ENCODE measurements at regions not wholly inside any gene's neighbourhood (a gene's known extent, or its start where the extent isn't known, plus 50 kb on each side); places are given as distances from the start of the nearest gene placed in this dataset.
"Not testable (repeated sequence)": the region's sequence is repeated elsewhere in the genome, so short reads cannot be mapped to it uniquely, and the experiment has no call there.

DNA sequence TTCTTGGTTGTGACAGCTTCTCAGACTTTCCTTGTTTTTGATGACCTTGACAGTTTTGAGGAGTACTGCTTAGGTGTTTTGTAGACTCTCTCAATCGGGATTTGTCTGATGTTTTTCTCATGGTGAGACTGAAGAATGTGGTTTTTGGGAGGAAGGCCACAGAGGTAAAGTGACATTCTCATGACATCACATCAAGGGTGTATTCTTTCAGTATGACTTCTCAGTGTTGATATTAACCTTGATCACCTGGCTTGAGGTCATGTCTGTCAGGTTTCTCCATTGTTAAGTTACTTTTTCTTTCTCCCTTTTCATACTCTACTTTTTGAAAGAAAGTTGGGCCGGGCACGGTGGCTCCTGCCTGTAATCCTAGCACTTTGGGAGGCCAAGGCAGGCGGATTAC lies 269.9 kb downstream of the ZNF37A start:
- not testable (repeated sequence) for DNase-seq

DNA sequence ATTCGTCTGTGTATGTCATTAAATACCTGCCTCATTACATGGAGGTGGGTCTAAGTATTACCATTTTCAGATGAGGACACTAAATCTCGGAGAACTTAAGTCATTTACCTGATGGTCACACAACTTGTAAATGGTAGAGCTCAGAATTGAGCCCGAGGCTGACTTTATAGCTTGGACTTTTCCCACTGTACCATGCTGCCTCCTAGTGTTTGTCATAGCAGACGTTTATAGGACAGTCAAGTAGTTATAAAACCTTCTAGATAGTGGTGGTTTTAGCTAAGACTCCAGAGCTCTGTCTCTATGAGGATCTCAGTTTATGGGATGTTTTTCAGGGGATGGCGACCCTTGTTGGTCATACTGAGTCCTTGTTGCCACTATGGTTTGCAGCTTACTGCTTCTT lies 271.8 kb downstream of the ZNF37A start:
- peak; percentile 2 for DNase-seq

DNA sequence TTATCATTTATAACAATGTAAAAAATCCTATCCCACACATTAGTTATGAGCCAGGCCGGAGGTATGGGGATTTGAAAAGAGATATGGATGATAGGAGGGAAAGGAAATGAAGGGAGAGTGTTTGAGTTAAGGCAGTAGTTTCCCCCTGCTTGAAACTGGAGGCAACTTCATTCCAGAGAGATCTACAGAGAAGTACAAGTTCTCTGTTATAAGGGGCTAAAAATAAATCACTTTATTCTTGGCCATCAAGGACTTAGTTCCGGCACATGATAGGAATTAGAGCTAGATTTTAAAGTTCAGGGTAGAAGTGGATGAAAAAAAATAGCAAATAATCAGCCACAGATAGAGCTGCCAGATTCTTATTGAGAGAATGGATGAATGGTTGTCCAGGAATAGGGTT lies 289.7 kb downstream of the ZNF37A start:
- not testable (repeated sequence) for DNase-seq

DNA sequence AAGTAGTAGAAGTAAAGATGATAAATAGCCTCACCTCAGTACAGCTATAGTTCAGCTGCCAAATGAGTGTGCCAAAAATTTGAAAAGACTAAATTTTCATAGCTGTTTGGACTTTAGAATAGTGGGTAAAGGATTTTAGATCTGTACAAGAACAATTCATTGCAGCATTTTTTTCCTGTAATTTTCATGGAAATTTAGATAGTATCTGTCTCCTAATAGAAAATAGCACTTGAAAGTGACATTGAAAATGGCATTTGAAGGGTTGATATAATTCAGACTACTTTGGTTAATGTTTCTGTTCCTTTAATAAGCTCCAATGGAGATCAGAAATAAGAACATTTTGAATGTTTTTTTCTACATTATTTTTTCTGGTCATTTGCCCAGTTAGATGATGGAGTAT lies 292.7 kb downstream of the ZNF37A start:
- not testable (repeated sequence) for DNase-seq

DNA sequence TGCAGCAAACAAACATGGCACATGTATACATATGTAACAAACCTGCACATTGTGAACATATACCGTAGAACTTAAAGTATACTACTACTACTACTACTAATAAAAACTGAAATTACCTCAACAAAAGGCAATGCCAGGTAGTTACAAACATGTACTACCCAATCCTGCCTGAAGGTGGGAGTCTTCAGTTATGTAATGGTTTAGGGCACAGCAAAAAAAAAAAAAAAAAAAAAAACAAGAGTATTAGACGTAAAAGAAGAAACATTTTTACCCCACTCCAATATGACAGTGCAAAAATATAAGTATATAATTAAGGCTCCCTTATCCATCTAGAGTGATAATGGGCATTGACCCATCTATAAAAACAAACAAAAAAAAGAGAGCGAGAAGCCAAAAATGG lies 296.6 kb downstream of the ZNF37A start:
- DNase-seq = not testable (repeated sequence)

DNA sequence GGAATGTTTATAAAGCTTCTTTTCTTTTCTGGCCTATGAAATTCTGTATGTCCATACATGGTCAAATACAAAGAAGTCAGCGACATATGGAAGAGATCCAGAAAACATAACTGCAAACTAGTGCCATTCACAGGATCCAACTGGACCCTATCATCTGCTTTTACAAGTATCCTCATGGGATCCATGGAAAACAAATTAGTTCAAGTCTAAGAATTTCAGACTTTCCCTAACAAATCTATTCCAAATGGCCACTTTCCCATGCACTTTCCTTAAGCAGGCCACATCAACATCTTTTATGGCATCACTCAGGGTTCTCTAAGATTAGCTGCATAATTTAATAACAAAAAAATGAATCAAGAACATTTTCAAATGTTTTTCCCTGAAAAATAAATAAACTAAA lies 301.3 kb downstream of the ZNF37A start:
- not testable (repeated sequence) for DNase-seq

DNA sequence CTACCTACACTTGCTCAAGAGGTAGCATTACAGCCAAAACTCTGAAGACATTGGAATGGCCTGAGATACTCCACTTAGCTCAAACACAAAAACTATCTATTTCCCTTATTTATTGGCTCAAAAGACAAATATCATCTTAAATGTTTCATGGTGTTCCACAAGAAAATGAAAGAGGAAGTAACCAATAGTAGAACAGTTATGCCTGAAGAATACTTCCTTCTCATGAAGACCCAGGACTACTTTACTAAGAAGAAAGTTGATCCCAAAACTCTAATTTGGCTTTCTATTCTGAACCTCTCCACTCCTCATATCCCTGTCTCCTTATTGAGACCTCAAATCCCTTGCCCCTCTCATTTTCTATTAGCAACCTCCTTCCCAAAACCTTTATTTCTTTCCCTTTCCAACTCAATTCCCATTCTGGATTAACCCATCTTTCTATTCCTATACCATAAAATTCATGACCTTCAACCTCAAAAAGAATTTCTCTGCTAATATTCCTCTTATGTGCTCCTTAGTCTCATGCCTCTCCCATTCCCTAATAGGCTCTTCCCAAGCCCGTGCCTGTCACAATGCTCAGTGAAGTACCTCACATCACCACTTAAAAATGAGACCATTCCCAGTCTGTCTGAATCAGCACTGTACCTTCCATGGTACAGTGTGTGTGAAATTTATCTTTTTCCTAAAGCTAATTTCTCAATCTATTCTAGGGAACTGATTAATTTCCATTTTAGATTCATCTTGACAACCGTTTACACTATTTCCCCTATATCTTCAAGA lies 302.2 kb downstream of the ZNF37A start:
- peak; percentile 57 for DNase-seq

DNA sequence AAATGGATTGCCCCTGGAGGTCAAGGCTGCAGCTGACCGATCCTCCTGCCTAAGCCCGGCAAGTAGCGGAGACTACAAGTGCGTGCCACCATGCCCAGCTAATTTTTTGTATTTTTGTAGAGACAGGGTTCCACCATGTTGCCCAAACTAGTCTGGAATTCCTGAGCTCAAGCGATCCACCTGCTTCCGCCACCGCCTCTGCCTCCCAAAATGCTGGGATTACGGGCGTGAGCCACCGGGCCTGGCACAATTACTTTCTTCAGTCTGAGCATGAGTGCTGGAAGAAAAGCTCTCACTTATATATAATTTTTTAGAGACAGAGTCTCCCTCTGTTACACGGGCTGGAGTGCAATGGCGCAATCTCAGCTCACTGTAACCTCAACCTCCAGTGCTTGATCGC lies 307.4 kb downstream of the ZNF37A start:
- not testable (repeated sequence) for DNase-seq

DNA sequence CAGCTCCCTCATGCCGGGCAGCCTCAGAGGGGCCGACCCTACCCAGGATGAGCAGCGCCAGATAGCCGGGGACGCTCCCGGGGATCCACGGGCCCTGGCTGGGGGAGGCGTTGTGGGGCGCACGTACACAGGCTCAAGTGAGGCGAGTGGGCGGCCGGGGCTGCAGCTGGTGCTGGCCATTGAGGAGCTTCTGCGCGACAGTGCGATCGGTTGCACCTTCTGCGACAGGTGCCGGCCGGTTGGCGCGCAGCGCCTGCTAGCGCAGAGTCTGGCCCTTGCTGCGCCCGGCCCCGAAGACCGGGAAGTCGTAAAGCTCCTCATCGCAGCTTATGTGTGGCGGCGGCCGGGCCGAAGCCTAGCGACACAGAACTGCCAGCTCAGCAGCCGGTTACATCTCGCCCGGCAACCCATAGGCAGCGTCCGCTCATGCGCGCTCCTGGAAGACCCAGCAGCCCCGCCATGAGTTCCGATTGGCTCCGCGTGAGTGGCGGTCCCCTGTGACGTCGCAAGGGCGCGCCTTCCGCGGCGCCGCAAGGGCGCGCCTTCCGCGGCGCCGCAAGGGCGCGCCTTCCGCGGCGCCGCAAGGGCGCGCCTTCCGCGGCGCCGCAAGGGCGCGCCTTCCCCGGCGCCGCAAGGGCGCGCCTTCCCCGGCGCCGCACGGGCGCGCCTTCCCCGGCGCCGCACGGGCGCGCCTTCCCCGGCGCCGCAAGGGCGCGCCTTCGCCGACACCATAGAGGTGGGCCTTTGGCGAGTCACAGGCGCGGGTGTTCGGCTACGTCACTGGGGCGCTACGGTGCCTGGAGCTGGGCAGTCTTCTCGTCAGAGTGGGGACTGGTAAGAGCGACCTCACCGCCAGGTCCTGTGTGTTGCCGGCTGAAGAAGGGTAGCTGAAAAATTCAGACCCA lies 308.6 kb downstream of the ZNF37A start:
- peak; percentile 89 for DNase-seq

DNA sequence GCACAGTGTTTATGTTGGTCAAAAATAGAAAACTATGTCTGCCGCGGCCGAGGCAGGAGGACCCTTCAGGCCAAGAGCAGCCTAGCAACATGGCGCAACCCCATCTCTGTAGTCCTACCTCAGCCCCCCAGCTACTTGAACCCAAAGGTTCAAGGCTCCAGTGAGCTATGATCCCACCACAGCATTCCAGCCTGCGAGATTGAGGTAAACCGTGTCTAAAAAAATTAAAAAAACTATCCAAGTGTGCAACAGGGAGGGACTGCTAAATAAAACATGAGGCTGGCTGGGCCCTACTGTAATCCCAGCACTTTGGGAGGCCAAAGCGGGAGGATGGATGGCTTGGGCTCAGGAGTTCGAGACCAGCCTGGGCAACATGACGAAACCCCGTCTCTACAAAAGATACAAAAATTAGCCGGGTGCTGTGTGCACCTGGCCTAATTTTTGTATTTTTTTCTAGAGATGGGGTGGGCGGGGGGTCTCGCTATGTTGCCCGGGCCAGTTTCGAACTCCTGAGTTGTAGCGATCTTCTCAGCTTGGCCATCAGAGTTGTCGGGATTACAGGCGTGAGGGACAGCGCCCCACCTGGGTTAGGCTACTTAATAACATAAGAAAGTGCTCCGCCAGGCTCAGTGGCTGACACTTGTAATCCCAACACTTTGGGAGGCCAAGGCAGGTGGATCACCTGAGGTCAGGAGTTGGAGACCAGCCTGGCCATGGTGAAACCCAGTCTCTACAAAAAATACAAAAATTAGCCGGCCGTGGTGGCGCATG lies 309.4 kb downstream of the ZNF37A start:
- not testable (repeated sequence) for DNase-seq

DNA sequence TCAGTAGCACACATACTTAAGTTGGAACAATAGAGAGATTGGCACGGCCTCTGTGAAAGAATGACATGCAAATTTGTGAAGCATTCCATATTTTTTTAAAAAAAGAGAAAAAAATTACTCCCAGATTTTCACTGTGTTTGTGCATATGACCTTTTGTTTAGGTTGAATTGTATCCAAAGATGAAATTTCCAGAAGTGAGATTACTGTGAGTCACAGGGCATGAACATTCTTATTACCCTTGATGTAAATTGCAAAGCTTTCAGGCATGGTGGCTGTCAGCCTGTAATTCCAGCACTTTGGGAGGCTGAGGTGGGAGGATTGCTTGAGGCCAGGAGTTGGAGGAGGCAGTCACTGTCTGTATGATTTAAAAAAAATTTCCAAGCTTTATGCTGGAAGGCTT lies 329.5 kb downstream of the ZNF37A start:
- DNase-seq = not testable (repeated sequence)

DNA sequence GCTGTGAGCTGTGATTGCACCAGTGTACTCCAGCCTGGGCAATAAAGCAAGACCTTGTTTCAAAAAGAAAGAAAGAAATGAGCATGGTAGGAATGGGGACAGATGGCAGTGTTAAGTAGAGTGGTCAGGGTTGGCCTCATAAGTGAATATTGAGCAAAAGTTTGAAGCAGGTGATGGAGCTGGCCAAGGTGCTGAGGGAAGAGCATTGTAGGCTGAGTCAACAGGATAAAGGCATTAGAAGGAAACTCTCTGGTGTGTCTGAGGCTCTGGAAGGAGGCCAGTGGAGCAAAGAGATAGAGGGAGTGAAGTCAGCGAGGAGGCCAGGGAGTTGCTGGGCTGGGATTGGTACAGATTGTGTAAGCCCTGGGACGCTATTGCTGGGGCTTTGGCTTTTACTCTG lies 336.1 kb downstream of the ZNF37A start:
- DNase-seq = not testable (repeated sequence)

DNA sequence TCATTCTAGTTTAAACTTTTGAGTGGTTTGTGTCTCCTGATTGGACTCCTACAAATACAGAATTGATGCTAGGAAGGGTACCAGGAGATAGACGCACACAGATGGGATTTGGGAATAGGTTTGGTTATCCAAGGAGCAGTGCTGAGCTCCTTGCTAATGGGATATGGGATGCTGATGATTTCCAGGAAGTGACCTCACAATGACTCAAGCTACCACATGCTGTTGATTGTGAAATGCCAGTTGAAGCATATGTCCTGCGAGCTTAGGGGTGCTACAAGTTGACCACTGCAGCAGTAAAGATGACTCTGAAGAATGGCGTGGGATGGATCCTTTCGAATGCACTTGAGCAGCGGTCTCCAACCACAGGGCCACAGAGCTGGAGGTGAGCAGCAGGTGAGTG lies 343.2 kb downstream of the ZNF37A start:
- not testable (repeated sequence) for DNase-seq

DNA sequence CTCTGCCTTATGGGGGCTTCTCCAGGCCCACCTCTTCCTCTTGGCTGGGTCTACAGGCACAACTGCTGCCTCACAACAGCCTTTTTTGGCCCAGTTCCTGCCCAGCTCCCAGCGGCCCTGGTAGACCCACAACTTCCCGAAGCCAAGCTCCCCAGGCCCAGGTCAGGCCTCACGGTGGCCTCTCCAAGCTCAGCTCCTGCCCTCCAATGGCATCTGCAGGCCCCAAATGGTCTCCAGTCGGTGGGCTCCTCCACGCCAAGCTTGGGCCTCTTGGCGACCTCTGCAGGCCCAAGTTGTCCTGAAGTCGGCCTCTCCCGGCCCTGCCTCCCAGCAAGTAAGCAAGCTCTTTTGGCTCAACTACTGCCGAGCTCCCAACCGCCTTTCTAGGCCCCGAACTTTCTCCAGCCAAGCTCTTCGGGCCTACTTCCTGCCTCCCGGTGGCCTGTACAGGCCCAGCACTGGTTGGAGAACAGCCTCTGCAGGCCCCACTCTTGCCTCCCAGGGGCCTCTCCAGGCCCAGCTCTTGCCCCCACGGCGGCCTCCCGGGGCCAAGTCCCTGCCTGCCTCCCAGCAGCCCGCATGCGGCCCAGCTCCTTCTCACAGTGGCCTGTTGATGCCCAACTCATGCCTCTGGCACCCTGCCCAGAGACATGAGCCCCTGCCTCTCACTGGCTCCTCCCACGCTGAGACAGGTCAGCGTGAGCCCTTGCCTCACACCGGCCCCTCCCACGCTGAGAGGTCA lies 354.6 kb downstream of the ZNF37A start:
- not testable (repeated sequence) for DNase-seq

DNA sequence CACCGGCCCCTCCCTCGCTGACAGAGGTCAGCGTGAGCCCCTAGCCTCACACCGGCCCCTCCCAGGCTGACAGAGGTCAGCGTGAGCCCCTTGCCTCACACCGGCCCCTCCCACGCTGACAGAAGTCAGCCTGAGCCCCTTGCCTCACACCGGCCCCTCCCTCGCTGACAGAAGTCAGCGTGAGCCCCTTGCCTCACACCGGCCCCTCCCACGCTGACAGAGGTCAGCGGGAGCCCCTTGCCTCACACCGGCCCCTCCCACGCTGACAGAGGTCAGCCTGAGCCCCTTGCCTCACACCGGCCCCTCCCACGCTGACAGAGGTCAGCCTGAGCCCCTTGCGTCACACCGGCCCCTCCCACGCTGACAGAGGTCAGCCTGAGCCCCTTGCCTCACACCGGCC lies 355.5 kb downstream of the ZNF37A start:
- not testable (repeated sequence) for DNase-seq

DNA sequence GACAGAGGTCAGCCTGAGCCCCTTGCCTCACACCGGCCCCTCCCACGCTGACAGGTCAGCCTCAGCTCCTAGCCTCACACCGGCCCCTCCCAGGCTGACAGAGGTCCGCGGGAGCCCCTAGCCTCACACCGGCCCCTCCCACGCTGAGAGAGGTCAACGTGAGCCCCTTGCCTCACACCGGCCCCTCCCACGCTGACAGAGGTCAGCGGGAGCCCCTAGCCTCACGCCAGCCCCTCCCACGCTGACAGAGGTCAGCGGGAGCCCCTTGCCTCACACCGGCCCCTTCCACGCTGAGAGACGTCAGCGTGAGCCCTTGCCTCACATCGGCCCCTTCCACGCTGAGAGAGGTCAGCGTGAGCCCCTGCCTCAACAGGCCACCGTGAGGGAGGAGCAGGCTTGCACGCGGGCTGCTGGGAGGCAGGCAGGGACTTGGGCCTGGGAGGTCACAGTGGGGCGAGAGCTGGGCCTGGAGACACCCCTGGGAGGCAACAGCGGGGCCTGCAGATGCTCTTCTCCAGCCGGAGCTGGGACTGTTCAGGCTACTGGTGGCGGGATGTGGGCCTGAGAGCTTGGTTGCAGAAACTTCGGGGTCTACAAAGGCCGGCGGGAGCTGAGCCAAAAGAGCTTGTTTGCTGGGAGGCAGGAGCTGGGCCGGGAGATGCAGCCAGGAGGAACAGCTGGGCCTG lies 356.4 kb downstream of the ZNF37A start:
- DNase-seq = not testable (repeated sequence)

DNA sequence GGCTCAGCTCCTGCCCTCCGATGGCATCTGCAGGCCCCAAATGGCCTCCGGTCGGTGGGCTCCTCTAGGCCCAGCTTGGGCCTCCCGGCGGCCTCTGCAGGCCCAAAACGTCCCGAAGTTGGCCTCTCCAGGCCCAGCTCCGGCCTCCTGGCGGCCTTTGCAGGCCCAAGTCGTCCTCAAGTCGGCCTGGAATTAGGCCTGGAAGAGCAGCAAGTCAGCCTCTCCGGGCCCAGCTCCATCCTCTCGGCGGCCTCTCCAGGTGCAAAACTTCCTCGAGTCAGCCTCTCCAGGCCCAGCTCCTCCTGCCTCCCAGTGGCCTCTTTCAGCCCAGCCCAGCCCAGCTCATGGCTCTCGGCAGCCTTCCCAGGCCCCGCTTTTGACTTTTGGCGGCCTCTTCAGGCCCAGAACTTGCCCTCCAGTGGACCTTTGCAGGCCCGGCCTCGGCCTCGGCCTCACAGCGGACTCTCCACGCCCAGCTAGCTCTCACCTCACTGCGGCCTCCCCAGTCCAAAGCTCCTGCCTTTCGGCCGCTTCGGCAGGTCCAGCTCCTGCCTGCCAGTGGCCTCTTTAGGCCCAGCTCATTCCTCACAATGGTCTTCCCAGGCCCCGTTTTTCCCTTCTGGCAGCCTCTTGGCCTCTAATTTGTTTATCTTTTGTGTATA lies 357.3 kb downstream of the ZNF37A start:
- DNase-seq = not testable (repeated sequence)

All from MV-4-11 (cell line).